HepG2 (cell line): ENCODE measurements at regions not wholly inside any gene's neighbourhood (a gene's known extent, or its start where the extent isn't known, plus 50 kb on each side); places are given as distances from the start of the nearest gene placed in this dataset.
A peak's percentile ranks its signal among the peaks of the same experiment; 100 is the strongest.

ENCODE experiments used
- ARID2 ChIP-seq: sonication (generic); formaldehyde crosslinking; IDR thresholded peaks from 2 replicates; pipeline ENCODE4 v1.8.1; 2022; ENCODE audit warnings: mild to moderate bottlenecking, missing genetic modification reagents, borderline replicate concordance
- CENPX ChIP-seq: sonication (generic); formaldehyde crosslinking; IDR thresholded peaks from 2 replicates; pipeline ENCODE4 v1.9.0; 2021; ENCODE audit warnings: mild to moderate bottlenecking, missing genetic modification reagents, moderate library complexity
- JDP2 ChIP-seq: sonication (generic); formaldehyde crosslinking; IDR thresholded peaks from 2 replicates; pipeline ENCODE4 v1.8.1; 2022; ENCODE audit warnings: missing genetic modification reagents, borderline replicate concordance
- MBD4 ChIP-seq: IDR thresholded peaks from 2 replicates; pipeline ENCODE4 v1.6.1; 2012; ENCODE audit warnings: low read length, inconsistent platforms, borderline replicate concordance
- NONO ChIP-seq, 2 experiments: fragments of 450-650 bp in 1 of 2; sonication (generic) in 1 of 2; formaldehyde crosslinking in 1 of 2; IDR thresholded peaks in 1 of 2; conservative IDR thresholded peaks in 1 of 2; 2 replicates each; pipeline versions ENCODE4 v1.6.1 to v1.8.0; 2017 to 2022; ENCODE audit warnings: mild to moderate bottlenecking in 1 of 2, missing genetic modification reagents in 1 of 2, moderate library complexity in 1 of 2
- ZNF367 ChIP-seq: sonication (generic); formaldehyde crosslinking; IDR thresholded peaks from 2 replicates; pipeline ENCODE4 v1.4.0; 2020; ENCODE audit warnings: missing genetic modification reagents, borderline replicate concordance
- ZNF678 ChIP-seq: sonication (generic); formaldehyde crosslinking; IDR thresholded peaks from 2 replicates; pipeline ENCODE4 v1.4.0; 2020; ENCODE audit warnings: mild to moderate bottlenecking, missing genetic modification reagents
- ZNF773 ChIP-seq: sonication (generic); formaldehyde crosslinking; IDR thresholded peaks from 2 replicates; pipeline ENCODE4 v1.4.0; 2020; ENCODE audit warnings: missing genetic modification reagents, borderline replicate concordance
- ZNF883 ChIP-seq: sonication (generic); formaldehyde crosslinking; IDR thresholded peaks from 2 replicates; pipeline ENCODE4 v1.5.1; 2020; ENCODE audit warnings: mild to moderate bottlenecking, missing genetic modification reagents; ENCODE audit errors: not compliant biosample characterization
- TF ChIP-seq, protein P1 (sequence below): sonication (generic); formaldehyde crosslinking; IDR thresholded peaks from 2 replicates; pipeline ENCODE4 v1.4.0; 2020; ENCODE audit warnings: missing genetic modification reagents
- TF ChIP-seq, protein P2 (sequence below): sonication (generic); formaldehyde crosslinking; IDR thresholded peaks from 2 replicates; pipeline ENCODE4 v1.8.1; 2023; ENCODE audit warnings: mild to moderate bottlenecking, inconsistent platforms, moderate library complexity, missing genetic modification reagents, borderline replicate concordance
- TF ChIP-seq, protein P3 (sequence below): sonication (generic); formaldehyde crosslinking; IDR thresholded peaks from 2 replicates; pipeline ENCODE4 v1.5.1; 2020; ENCODE audit warnings: mild to moderate bottlenecking, missing genetic modification reagents
- TF ChIP-seq, protein P4 (sequence below): sonication (generic); formaldehyde crosslinking; IDR thresholded peaks from 2 replicates; pipeline ENCODE4 v1.4.0; 2020; ENCODE audit warnings: missing genetic modification reagents, borderline replicate concordance

DNA sequence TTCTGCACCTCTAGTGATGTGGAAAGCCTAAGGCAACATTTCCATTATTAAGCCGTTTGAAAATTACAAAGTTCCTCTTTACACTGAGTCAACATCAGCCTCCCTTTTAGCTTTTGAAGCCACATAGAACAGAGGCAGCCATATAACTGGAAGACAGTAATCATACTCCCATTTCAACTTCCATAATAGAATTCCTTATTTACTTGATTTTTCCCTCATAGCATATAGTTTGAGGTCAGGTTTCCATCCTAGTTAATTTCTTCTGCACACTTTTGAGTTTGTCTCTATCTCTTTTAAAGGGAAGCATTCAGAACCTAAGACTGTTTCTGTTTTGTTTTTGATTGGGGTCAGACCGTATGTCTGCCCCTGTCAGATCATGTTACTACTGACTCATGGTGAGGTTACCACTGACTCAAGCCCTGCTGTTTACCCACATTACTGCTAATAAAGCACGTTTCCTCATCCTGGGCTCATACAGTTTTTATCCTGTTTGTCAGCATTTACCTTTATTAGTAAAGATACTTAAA lies 161.0 kb downstream of the SLC38A4 start (continued):
- TF ChIP-seq ARID2 (CRISPR knock-in tag) (peak; percentile 72; the same call in 1 of the 2 replicates), JDP2 (CRISPR knock-in tag) (no peak), MBD4 (peak; percentile 86; the same call in 1 of the 2 replicates), ZNF773 (CRISPR knock-in tag) (no peak), ZNF883 (CRISPR knock-in tag) (no peak), NONO (IDR thresholded peaks at IDR 0.05) (no peak), NONO (CRISPR knock-in tag; conservative IDR thresholded peaks at IDR 0.05) (no peak), ZNF367 (CRISPR knock-in tag) (no peak), ZNF678 (no peak), CENPX (CRISPR knock-in tag) (no peak)
- TF ChIP-seq, protein P1, sequence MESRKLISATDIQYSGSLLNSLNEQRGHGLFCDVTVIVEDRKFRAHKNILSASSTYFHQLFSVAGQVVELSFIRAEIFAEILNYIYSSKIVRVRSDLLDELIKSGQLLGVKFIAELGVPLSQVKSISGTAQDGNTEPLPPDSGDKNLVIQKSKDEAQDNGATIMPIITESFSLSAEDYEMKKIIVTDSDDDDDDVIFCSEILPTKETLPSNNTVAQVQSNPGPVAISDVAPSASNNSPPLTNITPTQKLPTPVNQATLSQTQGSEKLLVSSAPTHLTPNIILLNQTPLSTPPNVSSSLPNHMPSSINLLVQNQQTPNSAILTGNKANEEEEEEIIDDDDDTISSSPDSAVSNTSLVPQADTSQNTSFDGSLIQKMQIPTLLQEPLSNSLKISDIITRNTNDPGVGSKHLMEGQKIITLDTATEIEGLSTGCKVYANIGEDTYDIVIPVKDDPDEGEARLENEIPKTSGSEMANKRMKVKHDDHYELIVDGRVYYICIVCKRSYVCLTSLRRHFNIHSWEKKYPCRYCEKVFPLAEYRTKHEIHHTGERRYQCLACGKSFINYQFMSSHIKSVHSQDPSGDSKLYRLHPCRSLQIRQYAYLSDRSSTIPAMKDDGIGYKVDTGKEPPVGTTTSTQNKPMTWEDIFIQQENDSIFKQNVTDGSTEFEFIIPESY (CRISPR knock-in tag) = no peak
- TF ChIP-seq, protein P2, sequence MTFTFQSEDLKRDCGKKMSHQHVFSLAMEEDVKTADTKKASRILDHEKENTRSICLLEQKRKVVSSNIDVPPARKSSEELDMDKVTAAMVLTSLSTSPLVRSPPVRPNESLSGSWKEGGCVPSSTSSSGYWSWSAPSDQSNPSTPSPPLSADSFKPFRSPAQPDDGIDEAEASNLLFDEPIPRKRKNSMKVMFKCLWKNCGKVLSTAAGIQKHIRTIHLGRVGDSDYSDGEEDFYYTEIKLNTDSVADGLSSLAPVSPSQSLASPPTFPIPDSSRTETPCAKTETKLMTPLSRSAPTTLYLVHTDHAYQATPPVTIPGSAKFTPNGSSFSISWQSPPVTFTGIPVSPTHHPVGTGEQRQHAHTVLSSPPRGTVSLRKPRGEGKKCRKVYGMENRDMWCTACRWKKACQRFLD (CRISPR knock-in tag) = no peak
- TF ChIP-seq, protein P3, sequence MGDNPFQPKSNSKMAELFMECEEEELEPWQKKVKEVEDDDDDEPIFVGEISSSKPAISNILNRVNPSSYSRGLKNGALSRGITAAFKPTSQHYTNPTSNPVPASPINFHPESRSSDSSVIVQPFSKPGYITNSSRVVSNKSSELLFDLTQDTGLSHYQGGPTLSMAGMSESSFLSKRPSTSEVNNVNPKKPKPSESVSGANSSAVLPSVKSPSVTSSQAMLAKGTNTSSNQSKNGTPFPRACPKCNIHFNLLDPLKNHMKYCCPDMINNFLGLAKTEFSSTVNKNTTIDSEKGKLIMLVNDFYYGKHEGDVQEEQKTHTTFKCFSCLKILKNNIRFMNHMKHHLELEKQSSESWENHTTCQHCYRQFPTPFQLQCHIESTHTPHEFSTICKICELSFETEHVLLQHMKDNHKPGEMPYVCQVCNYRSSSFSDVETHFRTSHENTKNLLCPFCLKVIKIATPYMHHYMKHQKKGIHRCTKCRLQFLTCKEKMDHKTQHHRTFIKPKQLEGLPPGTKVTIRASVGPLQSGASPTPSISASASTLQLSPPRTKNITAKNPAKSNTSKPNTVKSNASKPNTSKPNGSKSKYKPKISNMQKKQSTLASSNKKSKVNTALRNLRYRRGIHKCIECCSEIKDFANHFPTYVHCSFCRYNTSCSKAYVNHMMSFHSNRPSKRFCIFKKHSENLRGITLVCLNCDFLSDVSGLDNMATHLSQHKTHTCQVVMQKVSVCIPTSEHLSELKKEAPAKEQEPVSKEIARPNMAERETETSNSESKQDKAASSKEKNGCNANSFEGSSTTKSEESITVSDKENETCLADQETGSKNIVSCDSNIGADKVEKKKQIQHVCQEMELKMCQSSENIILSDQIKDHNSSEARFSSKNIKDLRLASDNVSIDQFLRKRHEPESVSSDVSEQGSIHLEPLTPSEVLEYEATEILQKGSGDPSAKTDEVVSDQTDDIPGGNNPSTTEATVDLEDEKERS (CRISPR knock-in tag) = no peak
- TF ChIP-seq, protein P4, sequence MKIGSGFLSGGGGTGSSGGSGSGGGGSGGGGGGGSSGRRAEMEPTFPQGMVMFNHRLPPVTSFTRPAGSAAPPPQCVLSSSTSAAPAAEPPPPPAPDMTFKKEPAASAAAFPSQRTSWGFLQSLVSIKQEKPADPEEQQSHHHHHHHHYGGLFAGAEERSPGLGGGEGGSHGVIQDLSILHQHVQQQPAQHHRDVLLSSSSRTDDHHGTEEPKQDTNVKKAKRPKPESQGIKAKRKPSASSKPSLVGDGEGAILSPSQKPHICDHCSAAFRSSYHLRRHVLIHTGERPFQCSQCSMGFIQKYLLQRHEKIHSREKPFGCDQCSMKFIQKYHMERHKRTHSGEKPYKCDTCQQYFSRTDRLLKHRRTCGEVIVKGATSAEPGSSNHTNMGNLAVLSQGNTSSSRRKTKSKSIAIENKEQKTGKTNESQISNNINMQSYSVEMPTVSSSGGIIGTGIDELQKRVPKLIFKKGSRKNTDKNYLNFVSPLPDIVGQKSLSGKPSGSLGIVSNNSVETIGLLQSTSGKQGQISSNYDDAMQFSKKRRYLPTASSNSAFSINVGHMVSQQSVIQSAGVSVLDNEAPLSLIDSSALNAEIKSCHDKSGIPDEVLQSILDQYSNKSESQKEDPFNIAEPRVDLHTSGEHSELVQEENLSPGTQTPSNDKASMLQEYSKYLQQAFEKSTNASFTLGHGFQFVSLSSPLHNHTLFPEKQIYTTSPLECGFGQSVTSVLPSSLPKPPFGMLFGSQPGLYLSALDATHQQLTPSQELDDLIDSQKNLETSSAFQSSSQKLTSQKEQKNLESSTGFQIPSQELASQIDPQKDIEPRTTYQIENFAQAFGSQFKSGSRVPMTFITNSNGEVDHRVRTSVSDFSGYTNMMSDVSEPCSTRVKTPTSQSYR (CRISPR knock-in tag) = no peak
